GM20000 (cell line): ENCODE measurements at regions not wholly inside any gene's neighbourhood (a gene's known extent, or its start where the extent isn't known, plus 50 kb on each side); places are given as distances from the start of the nearest gene placed in this dataset.

ENCODE experiments used
- DNase-seq: peaks from one replicate; pipeline ENCODE4 v3.0.0; 2012; ENCODE audit warnings: low spot score
- CTCF ChIP-seq: IDR thresholded peaks from 2 replicates; pipeline ENCODE4 v1.5.1; 2012; ENCODE audit warnings: mild to moderate bottlenecking, control low read depth; ENCODE audit errors: extremely low read depth, missing control alignments

GRCh38 chr13:32883474-32883873 lies 132.7 kb upstream of the KL start:
- DNase-seq, result no peak
- TF ChIP-seq CTCF, result no peak

- DNase-seq, result no peak
- no peak for TF ChIP-seq CTCF
These were observed 128.6 kb upstream of the KL start for GRCh38 chr13:32887617-32888016.

- no peak for DNase-seq
- TF ChIP-seq CTCF, result no peak
These were observed 126.1 kb upstream of the KL start for GRCh38 chr13:32889986-32890565.

GRCh38 chr13:32893176-32893575 lies 123.0 kb upstream of the KL start:
- DNase-seq, result no peak

GRCh38 chr13:32894589-32895001 lies 121.6 kb upstream of the KL start:
- no peak for DNase-seq
- no peak for TF ChIP-seq CTCF

More at GRCh38 chr13:32893176-32893575, 123.0 kb upstream of the KL start:
- TF ChIP-seq CTCF, result no peak

- no peak for DNase-seq
- no peak for TF ChIP-seq CTCF
These were observed 120.9 kb upstream of the KL start for GRCh38 chr13:32895296-32895695.

- TF ChIP-seq CTCF, result no peak
- DNase-seq, result no peak
These were observed 118.9 kb upstream of the KL start for GRCh38 chr13:32897296-32897695.
